T-helper 9 cell (primary cell): ENCODE measurements at regions not wholly inside any gene's neighbourhood (a gene's known extent, or its start where the extent isn't known, plus 50 kb on each side); places are given as distances from the start of the nearest gene placed in this dataset.
"Not testable (repeated sequence)": the region's sequence is repeated elsewhere in the genome, so short reads cannot be mapped to it uniquely, and the experiment has no call there.

Experiments used
- DNase-seq: peaks from one replicate; pipeline ENCODE4 v3.0.0-alpha.2; 2020

DNA sequence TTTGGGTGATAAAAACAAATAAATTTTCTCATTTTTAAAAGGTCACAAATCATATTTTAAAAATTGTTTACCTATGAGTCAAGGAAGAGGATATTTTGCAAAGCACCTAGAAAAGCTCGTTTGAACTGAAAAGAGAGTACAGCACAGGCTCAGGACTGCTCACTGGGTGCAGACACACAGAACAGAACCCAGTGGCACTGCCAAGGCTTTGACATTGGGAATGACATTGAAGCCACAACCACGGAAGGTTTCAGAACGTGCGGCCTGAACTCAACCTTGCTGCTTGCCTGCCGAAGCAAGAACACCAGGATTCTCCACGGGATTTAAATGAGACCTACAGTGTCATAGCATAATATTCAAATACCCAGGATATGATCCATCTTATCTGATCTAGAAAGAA lies 597.1 kb upstream of the B3GAT1 start:
- no peak for DNase-seq

DNA sequence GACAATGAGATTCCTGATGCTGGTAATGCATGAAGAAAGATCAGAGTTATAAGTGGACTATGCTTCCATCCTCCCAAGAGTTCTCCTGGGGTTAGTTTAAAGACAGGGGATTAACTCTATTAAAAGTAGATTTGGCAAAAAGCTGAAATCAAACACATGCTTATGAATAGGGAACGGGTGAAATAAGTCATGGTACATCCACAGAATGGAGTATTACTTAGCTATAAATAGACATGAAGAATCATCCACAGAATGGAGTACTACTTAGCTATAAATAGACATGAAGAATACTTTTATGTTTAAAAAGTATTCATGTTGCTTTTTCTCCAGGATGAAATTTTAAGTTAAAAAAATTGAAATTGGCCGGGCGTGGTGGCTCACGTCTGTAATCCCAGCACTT lies 596.4 kb upstream of the B3GAT1 start:
- DNase-seq, result no peak

DNA sequence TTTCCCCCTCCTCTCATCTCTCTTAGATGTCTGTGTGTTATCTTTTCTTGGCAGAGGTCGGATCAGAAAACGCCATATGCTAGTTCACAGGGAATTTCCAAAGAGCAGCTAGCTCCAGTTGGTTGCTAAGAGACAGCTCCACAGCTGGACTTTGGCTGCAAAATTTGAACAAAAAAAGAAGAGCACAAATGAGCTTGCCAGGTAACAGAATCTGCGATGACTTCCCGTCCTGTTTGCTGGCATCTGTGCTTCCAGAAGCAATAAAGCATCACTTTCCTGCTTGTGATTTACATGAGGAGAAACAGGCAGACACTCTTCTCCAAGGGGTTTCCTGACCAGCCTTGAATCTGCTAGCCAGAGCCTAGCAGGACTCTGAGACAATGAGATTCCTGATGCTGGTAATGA lies 596.0 kb upstream of the B3GAT1 start:
- DNase-seq, result no peak

DNA sequence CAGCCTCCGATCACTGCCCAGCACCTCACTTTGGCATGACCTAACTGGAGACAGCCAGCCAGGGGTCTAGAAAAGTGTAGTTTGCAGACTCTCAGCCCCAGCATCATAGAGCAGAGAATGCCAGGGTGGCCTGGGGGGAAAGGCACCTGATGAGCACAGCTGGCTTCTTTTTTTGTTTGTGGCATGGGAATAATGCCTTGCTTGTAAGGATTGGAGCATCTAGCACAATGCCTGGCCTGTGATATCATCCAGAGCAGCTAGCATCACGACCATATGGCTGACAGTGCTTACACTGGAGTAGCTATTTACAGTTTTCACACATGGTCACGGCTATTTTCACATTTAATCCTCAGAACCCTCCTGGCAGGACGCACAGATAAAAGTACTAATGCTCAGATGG lies 594.8 kb upstream of the B3GAT1 start:
- DNase-seq, result no peak

DNA sequence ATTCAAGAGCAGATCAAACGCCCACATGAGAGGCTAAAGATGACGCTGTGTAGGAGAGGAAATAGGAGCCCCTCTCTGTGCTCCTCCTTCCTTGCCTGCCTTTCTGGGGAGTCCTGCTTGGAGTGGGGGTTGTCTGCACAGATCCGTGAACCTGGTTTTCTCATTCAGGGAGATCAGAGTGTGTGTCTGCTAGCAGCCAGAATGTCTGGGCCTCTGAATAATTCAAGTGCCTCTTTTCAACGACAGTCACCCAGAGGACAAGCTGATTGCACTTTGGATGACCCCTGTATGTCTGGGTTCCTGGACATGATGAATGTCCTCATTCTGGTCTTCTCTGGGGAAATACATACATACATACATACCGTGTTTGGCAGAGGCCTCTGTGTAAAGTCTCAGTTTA lies 592.5 kb upstream of the B3GAT1 start:
- DNase-seq, result no peak

DNA sequence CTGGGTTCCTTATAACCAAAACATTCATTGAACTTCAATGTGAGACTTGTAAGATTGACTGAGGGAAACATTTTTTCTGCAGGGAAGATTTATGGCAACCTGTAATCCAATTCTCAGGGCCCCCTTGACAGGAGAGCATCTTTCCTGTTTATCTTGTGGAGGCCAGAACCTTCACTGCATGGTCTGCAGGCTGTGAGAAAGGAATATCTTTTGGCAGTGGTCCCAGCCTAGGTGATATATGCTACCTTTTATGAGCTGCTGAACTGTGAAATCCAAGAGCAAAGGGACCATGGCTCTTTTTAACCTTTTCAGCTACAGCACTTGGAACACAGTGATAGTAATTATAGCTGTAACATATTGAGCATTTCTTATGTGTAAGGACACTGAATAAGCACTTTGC lies 590.2 kb upstream of the B3GAT1 start:
- DNase-seq, result no peak

DNA sequence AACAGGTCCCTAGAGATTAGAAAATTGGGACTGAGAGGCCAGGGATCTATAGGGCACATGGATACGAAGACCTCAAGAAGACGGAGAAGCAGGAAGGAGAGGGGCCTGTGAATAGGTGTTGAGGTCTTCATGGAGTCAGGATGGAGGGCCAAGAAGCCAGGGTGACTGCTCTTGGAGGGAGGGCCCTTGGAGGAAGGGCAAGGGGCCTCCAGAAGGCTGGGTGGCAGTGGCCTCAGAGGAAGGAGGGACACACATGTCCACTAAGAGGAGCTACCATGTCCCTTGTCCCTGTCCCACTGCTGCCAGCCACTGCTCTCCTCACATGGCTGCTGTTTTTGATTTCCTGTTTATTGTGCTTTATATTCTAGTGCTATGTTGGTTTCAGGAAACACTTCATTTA lies 589.5 kb upstream of the B3GAT1 start:
- no peak for DNase-seq

DNA sequence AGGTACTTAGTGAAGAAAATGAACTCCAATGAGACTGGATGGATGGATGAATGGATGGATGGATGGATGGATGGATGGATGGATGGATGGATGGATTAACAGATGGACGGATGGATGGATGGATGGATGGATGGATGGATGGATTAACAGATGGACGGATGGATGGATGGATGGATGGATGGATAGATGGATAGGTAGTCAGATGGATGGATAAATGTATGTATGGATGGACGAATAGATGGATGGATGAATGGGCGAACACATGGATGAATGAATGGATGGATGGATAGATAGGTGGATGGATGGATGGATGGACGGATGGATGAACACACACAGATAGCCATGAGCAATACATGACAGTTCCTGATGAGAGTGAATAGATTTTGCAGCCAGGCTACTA lies 589.0 kb upstream of the B3GAT1 start:
- DNase-seq, result not testable (repeated sequence)

DNA sequence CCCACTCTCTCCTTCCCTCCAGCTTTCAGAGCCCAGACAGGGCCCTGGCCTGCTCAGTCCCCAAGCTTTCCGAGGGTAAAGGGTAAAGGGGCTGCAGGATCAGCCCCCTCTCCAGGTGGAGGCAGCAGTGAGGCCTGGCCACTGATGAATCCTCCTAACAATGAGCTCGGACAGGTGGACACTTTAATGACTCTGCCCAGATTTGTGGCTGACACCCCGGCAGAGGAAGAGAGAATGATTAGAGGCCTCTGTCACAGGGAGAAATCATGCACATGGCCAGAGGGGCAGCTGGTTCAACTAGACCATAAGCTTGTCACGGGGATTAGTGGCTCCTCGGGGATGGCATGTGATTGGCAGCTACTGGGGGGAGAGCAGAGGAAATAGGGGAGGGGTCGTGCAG lies 587.5 kb upstream of the B3GAT1 start:
- no peak for DNase-seq

DNA sequence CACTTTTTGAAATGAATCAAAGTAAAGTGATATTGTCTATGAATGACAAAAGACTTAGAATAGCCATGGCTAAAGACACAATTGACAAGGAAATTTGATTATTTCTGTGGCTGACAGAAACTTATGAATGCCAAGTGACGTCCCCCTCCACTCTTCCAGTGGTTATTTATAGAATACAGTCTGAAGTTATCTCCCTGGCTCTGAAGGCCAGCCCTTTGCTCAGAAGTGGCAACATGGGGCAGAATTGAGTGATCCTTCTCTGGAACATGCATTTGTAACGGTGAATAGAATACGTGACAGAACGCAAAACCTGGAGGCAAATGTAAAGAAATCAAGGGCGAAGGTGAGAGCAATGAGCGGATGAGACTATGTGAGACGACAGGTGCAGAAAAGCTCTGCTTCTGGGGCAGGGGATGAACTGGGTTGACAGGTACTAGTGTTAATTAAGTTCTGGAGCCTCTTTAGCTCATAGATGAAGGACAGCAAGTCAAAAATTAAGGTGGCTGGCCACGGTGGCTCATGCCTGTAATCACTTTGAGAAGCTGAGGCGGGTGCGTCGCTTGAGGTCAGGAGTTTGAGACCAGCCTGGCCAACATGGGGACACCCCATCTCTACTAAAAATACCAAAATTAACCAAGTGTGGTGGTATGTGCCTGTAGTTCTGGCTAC lies 585.7 kb upstream of the B3GAT1 start:
- DNase-seq, result no peak

DNA sequence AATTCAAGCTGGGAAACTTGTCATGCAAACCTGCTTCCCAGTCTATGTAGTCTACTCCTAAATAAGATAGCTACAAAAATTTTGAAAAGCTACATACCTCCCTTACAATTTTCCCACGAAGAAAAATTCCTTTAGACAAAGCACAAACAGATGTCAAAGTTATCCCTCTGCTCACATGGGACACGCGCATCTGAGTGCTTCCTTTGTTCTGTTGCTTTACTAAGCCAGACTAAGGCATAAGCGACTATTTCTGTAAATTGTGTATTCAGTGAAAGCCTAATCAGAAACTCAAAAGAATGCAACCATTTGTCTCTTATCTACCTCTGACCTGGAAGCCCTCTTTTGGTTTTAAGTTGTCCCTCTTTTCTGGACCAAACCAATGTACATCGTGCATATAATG lies 583.7 kb upstream of the B3GAT1 start:
- DNase-seq, result no peak

DNA sequence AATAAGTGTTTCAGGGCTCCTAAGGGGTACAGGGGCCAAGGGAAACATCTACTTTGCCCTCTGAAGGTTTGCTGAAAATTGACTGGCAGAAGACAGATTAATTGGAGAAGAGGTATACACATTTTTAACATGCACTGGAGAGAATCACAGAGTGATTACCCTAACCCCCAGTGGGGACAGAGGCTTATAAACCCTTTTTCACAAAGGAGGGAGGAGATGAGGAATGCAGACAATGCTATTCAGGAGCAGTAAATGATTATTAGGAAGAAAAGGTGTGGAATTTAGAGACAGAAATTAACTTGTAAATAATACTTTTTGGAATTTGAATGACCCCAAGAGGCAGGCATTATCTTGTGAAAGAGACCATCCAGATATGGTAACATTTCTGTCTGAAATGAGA lies 582.4 kb upstream of the B3GAT1 start:
- DNase-seq, result no peak

DNA sequence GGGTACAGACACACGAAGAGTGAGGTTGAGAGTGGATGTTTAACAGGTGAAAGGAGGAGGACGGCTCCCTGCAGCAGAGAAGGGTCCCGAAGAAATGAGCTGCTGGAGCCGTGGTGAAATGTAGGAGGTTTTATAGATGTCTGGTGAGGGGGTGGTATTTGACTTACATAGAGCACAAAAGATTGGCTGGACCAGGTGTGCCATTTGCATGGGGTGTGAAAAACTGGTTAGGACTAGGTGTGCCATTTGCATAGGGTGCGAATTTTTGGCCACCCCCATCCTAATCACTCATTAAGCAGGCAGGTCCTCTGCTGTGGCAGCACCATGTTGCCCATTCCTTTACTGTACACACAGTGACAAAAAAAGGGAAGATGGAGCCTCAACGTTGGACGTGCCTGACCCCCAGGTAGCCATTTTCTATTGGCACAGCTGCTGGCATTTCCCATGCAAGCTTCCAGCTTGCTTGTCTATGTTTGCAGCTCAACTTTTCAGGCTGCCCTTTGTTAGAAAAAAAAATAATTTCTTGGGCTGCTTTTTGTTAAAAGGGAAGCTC lies 581.7 kb upstream of the B3GAT1 start:
- no peak for DNase-seq

DNA sequence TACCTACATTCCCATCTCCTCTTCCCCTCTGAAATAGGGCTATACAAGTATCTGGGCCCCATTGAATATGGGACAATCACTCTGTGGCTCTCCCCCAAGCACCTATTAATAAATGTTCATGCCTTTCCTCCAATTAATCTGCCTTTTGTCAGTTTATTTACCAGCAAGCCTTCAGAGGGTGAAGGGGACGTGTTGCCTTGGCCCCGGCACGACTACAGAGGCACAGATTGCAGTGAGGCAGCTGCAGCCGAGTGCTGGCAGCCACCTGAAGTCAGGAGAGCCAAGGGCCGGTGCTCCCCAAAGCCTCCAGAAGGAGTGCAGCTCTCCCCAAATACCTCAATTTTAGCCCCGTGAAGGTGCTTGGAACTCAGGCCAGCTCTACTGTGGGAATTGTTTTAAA lies 580.9 kb upstream of the B3GAT1 start:
- no peak for DNase-seq

DNA sequence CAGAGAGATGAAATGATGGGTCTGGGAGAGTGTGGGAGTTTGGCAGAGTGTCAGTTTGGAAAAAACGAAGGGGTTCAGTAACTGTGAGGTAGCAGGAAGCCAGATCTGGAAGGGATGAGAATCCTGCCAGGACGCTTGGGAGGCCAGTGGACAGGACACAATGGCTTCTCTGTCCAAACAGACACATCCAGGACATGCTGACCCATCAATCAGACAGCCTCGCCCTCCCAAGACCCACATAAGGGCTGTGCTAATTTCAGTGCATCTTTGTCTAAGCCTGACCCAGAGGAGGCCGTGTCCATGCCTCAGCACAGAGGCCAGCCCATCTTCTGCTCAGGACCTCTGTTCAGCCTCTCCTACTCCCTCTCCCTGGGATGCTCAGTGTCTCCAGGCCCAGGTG lies 576.5 kb upstream of the B3GAT1 start:
- no peak for DNase-seq

DNA sequence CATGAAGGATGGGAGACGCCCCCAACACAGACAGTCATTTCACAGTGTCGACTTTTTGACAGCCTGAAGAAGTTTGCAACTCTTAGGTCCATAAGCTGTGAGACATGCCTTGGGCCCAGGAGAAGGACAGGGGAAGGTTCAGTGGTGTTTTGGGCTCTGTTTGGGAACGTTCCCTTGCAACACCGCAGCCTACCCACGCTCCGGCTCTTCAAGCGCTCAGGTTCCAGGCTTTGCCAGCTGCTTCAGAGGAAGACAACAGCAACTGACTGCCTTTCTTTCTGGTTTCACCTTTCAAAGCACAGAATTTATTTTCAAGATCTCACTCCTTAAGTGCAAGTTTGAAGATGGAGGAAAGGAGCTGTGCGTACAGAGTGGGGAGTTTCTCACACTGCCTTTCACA lies 575.8 kb upstream of the B3GAT1 start:
- DNase-seq, result no peak

DNA sequence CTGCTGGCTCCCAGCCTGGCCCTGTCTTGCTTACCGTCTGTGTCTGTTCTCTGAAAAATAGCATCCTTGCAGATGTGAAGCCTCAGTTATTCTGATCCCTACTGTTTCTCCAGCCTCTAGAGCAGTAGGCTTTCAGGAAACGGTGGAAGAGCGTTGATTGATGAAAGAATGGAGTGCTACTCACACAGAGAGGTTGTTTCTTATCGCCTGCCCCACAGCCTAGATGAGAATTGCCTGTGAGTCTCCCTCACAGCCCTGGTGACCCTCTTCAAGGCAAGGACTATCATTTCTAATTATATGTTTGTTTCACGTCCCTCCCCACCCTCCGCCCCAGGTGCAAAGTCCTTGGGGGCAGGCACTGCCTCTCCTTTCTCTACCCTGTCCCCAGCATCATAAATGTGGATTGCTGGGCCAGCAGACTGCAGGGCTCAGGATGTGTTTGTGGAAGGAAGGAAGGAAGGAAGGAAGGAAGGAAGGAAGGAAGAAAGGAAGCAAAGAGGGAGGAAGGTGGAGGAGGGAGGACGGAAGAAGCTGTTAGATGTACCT lies 575.3 kb upstream of the B3GAT1 start:
- no peak for DNase-seq

DNA sequence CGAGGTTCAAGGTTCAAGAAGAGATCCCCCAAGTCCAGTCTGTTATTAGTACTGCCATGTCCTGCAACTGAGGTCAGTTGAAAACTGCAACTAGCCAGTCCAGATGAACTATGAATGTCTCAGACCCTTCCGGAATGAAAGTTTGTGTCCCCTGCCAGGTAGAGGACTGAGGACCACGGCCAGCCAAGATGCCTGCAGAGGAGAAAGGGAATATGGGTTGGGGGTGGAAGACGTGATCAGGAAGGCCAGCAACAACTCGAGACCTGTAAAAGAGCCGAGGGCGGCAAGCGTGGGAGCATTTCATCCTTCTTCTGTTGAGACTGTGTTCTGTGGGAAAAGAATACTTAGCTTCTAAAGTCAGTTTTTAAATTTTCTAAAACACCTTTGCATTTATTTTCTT lies 572.4 kb upstream of the B3GAT1 start:
- DNase-seq, result no peak

DNA sequence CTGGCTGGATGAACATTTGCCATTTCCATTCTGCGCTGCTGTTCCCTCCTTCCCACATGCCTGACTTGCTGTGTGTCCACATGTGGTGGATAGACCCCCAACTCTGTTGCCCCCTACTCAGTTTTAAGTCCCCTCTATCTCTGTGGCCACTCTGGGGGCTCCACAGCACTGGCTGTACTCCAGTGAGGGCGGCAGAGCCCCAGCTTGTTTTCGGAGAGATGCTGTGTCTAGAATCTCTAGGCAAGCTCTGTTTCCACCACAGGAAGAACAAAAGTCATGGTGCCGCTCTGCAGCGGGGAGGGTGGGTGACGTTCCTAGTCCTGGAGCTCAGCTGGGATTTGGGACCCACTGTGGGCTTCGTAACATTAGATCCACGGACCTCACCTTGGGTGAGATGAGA lies 570.4 kb upstream of the B3GAT1 start:
- not testable (repeated sequence) for DNase-seq

DNA sequence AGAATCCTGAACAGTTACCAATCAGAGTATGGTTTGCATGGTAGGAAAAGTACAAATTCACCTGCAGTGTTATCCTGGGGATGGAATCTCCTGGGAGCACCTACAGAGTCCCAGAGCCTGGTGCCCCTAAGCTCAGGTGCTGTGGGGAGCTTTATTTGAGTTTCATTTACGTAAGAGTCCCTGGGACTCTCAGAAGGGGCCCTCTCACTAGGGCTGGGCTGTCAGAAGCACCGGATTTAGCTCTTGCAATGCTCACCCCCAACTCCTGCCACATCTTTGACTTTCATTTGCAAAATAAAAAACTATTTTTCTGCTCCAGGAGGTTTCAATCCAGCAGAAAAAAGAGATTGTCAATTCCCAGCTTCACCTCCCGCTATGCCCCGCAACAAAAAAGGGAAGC lies 569.8 kb upstream of the B3GAT1 start:
- no peak for DNase-seq

DNA sequence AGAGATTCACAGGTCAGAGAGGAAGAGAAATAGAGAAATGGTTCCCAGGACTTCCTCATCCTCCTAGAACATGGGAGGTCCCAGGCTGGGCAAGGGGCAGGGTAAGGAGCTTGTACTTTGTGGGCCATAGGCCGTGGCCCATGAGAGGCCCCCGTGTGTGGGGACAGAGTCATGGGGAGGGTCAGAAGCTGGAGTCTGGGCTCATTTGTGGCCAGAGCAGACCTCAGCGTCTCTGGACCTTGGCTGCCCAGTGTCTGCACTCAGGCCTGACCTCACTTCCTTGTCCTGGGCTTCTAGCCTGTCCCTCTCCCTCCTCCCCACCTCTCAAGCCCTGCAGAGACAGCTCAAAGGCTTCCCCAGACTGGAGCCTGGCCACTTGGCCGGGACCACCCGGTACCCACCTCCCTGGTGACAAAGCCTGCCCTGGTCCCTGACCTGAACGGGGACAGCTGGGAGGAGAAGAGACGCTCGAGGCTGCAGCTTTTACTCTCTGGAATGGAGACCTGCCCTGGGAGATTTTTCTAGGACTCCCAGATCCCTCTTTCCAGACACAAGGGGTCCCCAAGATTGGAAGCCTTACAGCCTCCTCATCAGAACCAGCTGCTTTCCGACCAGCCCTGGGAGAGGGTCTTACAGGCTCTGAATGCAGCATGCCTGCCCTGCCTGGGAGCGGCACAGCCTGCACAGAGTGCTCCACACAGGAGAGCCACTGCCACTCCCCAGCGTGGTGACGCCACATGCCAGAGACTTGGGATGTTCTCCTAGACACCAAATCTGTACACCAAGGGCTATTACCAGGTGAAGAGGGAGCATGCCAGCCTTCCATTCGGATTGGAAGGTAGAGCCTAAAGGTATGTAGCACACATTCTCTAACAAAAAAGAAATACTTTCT lies 569.0 kb upstream of the B3GAT1 start:
- DNase-seq, result no peak

DNA sequence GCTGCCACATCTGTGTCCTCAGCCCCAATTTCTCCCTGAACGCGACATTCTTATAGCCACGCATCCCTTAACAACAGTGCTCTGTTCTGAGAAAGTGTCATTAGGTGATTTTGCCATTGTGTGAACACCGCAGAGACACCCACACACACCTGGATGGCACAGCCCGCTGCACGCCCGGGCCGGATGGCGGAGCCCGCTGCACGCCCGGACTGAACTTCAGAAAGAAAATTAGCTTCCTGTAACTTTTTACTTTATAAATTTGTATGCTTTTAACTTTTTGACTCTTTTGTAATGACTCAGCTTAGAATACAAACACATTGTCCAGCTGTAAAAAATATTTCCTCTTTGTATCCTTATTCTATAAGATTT lies 567.0 kb upstream of the B3GAT1 start:
- DNase-seq, result not testable (repeated sequence)

DNA sequence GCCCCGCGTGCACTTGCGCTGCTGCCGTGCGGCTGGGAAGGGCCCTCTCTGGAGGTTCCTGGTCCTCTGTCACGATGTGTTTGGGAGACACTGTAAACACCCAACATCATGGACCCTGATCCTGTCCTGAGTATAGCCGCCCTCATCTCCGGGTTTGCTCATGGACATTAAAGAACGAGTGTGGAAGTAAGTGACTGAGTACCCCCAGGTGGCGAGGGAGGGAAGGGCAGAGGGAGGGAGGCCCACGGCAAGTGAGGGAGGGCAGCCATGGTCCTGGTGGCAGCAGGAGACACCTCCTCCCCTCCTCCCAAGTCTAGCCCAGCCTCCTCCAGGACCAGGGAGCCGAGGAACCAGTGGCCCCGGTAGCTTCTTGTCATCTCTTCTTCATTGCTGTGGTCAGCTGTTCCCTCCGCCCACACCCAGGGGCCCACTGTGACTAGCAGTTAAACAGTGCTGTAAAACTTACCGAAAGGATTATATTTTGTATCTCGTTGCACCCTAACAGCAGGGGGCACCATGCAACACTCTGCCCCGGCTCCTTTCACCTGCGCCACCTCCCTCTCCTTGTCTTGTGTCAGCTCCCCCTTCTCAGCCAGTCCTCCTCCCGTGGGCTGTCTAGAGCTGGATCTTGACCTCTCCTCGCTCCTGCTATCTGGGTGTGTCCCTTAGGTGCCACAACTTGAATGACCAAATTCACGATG lies 566.5 kb upstream of the B3GAT1 start:
- no peak for DNase-seq
